OCI-LY7 (cell line): ENCODE measurements at regions not wholly inside any gene's neighbourhood (a gene's known extent, or its start where the extent isn't known, plus 50 kb on each side); places are given as distances from the start of the nearest gene placed in this dataset.

Experiments used
- BruUV-seq: library from RNA; stranded (reverse); fragments of 400-500 nt; replicated peaks from 2 replicates; lab custom pipeline; 2021; lab: Mats Ljungman, UMichigan
- CTCF ChIA-PET: fragments of 300-600 bp; sonication (Branson Sonifier 250); formaldehyde crosslinking; loops from one replicate; lab custom pipeline; 2022; ENCODE audit warnings: antibody characterized with exemption; ENCODE audit not compliant: unreplicated experiment; lab: Charles Lee
- POLR2A ChIA-PET: fragments of 300-600 bp; sonication (Branson Sonifier 250); formaldehyde crosslinking; loops from one replicate; lab custom pipeline; 2022; ENCODE audit warnings: antibody characterized with exemption; lab: Charles Lee
- DNase-seq: peaks from one replicate; pipeline ENCODE4 v3.0.0-alpha.2; 2015; ENCODE audit warnings: low spot score
- H2AFZ ChIP-seq: fragments of 200-600 bp; sonication (generic), shearing (Covaris generic); 2 replicates; pipeline ENCODE4 v1.6.1; 2014; ENCODE audit warnings: mild to moderate bottlenecking, antibody characterized with exemption, low read length, moderate library complexity
- H3K27ac ChIP-seq: fragments of 200-600 bp; sonication (generic); 2 replicates; pipeline ENCODE4 v1.5.1; 2014; ENCODE audit warnings: mixed run types, low read depth, mild to moderate bottlenecking, moderate library complexity, low read length, inconsistent platforms; ENCODE audit not compliant: poor library complexity, severe bottlenecking
- H3K36me3 ChIP-seq: fragments of 200-600 bp; sonication (generic); 2 replicates; pipeline ENCODE4 v1.6.1; 2014; ENCODE audit warnings: mild to moderate bottlenecking, antibody characterized with exemption, low read length, moderate library complexity, mixed read lengths; ENCODE audit not compliant: insufficient read depth
- H3K4me1 ChIP-seq: fragments of 200-600 bp; sonication (generic); 2 replicates; pipeline ENCODE4 v1.5.1; 2014; ENCODE audit warnings: mild to moderate bottlenecking, low read length; ENCODE audit not compliant: insufficient read depth, poor library complexity, severe bottlenecking
- H3K4me2 ChIP-seq: fragments of 200-600 bp; sonication (generic); 2 replicates; pipeline ENCODE4 v1.6.1; 2014; ENCODE audit warnings: mild to moderate bottlenecking, low read length
- H3K4me3 ChIP-seq: fragments of 200-600 bp; sonication (generic); 2 replicates; pipeline ENCODE4 v1.5.1; 2014; ENCODE audit warnings: mild to moderate bottlenecking, low read depth, low read length; ENCODE audit not compliant: poor library complexity, severe bottlenecking
- H3K79me2 ChIP-seq: fragments of 200-600 bp; sonication (generic); 2 replicates; pipeline ENCODE4 v1.6.1; 2016; ENCODE audit warnings: low read depth, mild to moderate bottlenecking, low read length, moderate library complexity, mixed read lengths; ENCODE audit not compliant: insufficient read depth
- H3K9me2 ChIP-seq: fragments of 200-600 bp; sonication (generic); 2 replicates; pipeline ENCODE4 v1.6.1; 2016; ENCODE audit warnings: mild to moderate bottlenecking, low read length, mixed read lengths; ENCODE audit not compliant: insufficient read depth
- H3K9me3 ChIP-seq: fragments of 200-600 bp; sonication (generic); 2 replicates; pipeline ENCODE4 v1.6.1; 2014; ENCODE audit warnings: mild to moderate bottlenecking, mixed run types, low read length, mixed read lengths
- H4K20me1 ChIP-seq: fragments of 200-600 bp; sonication (generic); 2 replicates; pipeline ENCODE4 v1.6.1; 2014; ENCODE audit warnings: mild to moderate bottlenecking, antibody characterized with exemption, low read length, moderate library complexity, mixed read lengths; ENCODE audit not compliant: insufficient read depth
- EZH2phosphoT487 ChIP-seq: fragments of 200-600 bp; sonication (generic); IDR thresholded peaks from 2 replicates; pipeline ENCODE4 v1.6.1; 2018; ENCODE audit warnings: low read depth, borderline replicate concordance, mild to moderate bottlenecking, mixed run types, antibody characterized with exemption, low read length, moderate library complexity, mixed read lengths
- intact Hi-C: fragments of 100-400 bp; cut with micrococcal nuclease; formaldehyde crosslinking; loops from one replicate; pipeline ENCODE4 v1.10.0; 2022; ENCODE audit not compliant: unreplicated experiment
- TF ChIP-seq, protein P1 (sequence below): fragments of 200-600 bp; sonication (generic); conservative IDR thresholded peaks from 2 replicates; pipeline ENCODE4 v1.5.1; 2014; ENCODE audit warnings: mild to moderate bottlenecking, antibody characterized with exemption, low read length, moderate library complexity, mixed read lengths

DNA sequence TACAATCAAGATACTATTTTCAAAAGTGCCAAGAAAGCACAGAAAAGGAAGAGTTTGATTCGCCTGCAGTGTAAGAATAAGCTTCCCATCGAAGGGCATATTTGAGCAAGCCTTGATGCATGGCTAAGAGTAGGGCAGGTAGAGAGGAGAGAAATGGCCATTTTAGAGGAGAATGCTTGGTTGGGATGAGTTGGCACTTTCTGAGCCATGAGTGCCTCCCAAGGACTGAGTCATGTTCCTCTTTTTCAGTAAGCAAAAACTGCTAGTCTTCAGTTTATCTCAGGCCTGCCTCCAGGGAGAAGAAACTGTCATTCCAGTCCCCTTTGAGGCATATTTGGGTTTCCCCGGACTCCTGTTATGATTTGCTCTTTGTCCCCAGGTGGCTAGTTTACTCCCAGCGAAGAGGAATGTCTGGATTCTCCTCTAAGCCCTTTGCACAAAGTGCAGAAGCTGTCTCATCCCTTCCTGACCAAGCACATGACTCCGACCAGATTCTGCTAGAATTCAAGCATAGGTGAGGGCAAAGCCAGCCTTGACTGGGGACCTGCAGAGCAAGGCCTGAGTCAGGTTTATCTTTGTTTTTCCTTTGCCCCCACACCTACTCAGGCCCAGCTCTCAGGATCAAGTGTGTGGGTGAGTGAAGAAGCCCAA, 115.2 kb downstream of the TTC32 start:
- intact Hi-C loops, result no loop called here
- H3K79me2 ChIP-seq, result no peaks in the 10 kb centered on the region
- H3K4me2 ChIP-seq, result no peak overlapping the region
- H3K27ac ChIP-seq, result no peak overlapping the region
- H3K9me3 ChIP-seq, result no peaks in the 10 kb centered on the region
- H3K36me3 ChIP-seq, result no peaks in the 10 kb centered on the region
- H3K9me2 ChIP-seq, result no peaks in the 10 kb centered on the region
- TF ChIP-seq, protein P1, sequence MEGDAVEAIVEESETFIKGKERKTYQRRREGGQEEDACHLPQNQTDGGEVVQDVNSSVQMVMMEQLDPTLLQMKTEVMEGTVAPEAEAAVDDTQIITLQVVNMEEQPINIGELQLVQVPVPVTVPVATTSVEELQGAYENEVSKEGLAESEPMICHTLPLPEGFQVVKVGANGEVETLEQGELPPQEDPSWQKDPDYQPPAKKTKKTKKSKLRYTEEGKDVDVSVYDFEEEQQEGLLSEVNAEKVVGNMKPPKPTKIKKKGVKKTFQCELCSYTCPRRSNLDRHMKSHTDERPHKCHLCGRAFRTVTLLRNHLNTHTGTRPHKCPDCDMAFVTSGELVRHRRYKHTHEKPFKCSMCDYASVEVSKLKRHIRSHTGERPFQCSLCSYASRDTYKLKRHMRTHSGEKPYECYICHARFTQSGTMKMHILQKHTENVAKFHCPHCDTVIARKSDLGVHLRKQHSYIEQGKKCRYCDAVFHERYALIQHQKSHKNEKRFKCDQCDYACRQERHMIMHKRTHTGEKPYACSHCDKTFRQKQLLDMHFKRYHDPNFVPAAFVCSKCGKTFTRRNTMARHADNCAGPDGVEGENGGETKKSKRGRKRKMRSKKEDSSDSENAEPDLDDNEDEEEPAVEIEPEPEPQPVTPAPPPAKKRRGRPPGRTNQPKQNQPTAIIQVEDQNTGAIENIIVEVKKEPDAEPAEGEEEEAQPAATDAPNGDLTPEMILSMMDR, result no peak
- TF ChIP-seq EZH2phosphoT487, result no peak
- no peak overlapping the region for H3K4me3 ChIP-seq
- BruUV-seq, result no TSS peak
- H3K4me1 ChIP-seq, result no peaks in the 10 kb centered on the region
- H4K20me1 ChIP-seq, result no peaks in the 10 kb centered on the region
- H2AFZ ChIP-seq, result no peak overlapping the region
- no peak for DNase-seq
- CTCF ChIA-PET, result no interaction called here
- POLR2A ChIA-PET, result interaction anchor here (0.6 kb wide), 2 partner anchors 7 to 37 kb away, joined by 3 read pairs; no protein-coding TSS in a partner anchor

DNA sequence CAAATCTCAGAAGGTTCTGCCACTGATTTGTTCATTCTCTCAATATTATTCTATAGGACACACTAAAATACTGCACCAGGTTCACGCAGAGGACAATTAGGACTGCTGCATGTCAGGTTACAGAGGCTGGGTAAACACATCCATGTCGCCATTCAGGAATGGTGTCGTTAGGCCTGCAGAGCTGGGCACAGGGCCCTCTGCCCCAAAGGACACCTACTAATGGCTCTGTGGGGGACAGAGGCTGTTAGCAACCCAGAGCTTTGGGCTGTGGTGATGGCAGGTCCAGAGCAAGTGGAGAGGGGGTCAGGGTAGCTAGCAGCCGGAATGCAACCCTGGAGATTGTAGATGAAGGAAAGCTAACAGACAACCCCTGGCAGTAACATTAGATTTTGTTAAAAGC, 115.9 kb downstream of the TTC32 start:
- no peak overlapping the region for H3K4me3 ChIP-seq
- H2AFZ ChIP-seq, result no peak overlapping the region
- H3K9me2 ChIP-seq, result no peaks in the 10 kb centered on the region
- H3K27ac ChIP-seq, result no peak overlapping the region
- H3K4me2 ChIP-seq, result no peak overlapping the region
- DNase-seq, result no peak
- TF ChIP-seq EZH2phosphoT487, result no peak
- TF ChIP-seq, protein P1, result no peak
- H3K4me1 ChIP-seq, result no peaks in the 10 kb centered on the region
- no peaks in the 10 kb centered on the region for H3K79me2 ChIP-seq
- H4K20me1 ChIP-seq, result no peaks in the 10 kb centered on the region
- intact Hi-C loops, result no loop called here
- no peaks in the 10 kb centered on the region for H3K36me3 ChIP-seq
- POLR2A ChIA-PET, result interaction anchor here (0.6 kb wide), 1 partner anchor 8 kb away, joined by 3 read pairs; no protein-coding TSS in a partner anchor
- CTCF ChIA-PET, result interaction anchor here (0.5 kb wide), 1 partner anchor 602 kb away, joined by 3 read pairs; no protein-coding TSS in a partner anchor
- BruUV-seq, result no TSS peak
- no peaks in the 10 kb centered on the region for H3K9me3 ChIP-seq

DNA sequence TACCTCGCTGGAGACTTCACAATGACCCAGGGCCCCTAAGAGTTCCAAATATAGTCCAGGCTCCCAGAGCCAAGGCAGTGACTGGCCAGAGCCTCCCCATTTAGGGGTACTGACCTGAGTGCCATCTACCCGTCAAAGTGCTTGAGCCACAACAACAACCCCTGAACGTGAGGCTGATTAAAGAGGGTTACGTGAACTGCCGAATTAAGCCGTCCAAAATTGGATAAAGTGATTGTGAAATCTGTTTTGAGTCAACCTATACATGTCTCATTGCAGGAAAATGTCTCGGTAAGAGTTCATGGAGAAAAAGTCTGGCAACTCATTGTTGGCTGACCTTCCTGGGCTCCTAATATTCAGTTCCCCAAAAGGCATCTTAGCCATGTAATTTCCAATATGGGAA, 116.3 kb downstream of the TTC32 start:
- DNase-seq, result no peak
- intact Hi-C loops, result no loop called here
- Histone ChIP-seq H4K20me1 (no peaks in the 10 kb centered on the region), H3K79me2 (no peaks in the 10 kb centered on the region), H3K9me3 (no peaks in the 10 kb centered on the region), H3K4me1 (no peaks in the 10 kb centered on the region), H3K4me3 (no peak overlapping the region), H2AFZ (no peak overlapping the region), H3K36me3 (no peaks in the 10 kb centered on the region), H3K9me2 (no peaks in the 10 kb centered on the region), H3K27ac (no peak overlapping the region), H3K4me2 (no peak overlapping the region)
- BruUV-seq, result no TSS peak
- CTCF ChIA-PET, result interaction anchor here (0.5 kb wide), 1 partner anchor 601 kb away, joined by 3 read pairs; no protein-coding TSS in a partner anchor
- TF ChIP-seq, protein P1, result no peak
- no peak for TF ChIP-seq EZH2phosphoT487
- POLR2A ChIA-PET, result no interaction called here
